A673 (cell line): ENCODE measurements at regions not wholly inside any gene's neighbourhood (a gene's known extent, or its start where the extent isn't known, plus 50 kb on each side); places are given as distances from the start of the nearest gene placed in this dataset.

ENCODE experiments used
- EZH2 ChIP-seq: fragments of 200-600 bp; sonication (generic); IDR thresholded peaks from 2 replicates; pipeline ENCODE4 v1.6.1; 2017; ENCODE audit warnings: borderline replicate concordance, low read depth, mild to moderate bottlenecking, mixed read lengths, antibody characterized with exemption, low read length; ENCODE audit not compliant: poor library complexity, severe bottlenecking
- TF ChIP-seq, protein P1 (sequence below): fragments of 300-800, 200-600 bp; sonication (generic); conservative IDR thresholded peaks from 2 replicates; pipeline ENCODE4 v1.5.1; 2017; ENCODE audit warnings: low read depth, mild to moderate bottlenecking, antibody characterized with exemption, low read length, moderate library complexity, mixed read lengths

DNA sequence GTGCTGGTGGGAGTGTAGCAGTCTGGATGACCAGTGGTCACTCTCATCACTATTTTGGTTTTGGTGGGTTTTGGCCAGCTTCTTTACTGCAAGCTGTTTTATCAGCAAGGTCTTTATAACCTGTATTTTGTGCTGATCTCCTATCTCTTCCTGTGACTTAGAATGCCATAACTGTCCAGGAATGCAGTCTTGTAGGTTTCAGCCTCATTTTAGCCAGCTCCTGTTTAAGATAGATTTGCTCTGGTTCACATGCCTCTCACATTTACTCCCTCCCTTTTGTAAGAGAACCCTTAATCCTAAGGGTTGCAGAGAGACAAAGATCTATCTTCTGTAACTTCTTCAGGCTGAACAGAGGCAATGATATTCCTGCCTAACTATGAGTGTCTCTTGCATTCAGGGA lies 51.2 kb upstream of the INHBA start:
- TF ChIP-seq, protein P1, sequence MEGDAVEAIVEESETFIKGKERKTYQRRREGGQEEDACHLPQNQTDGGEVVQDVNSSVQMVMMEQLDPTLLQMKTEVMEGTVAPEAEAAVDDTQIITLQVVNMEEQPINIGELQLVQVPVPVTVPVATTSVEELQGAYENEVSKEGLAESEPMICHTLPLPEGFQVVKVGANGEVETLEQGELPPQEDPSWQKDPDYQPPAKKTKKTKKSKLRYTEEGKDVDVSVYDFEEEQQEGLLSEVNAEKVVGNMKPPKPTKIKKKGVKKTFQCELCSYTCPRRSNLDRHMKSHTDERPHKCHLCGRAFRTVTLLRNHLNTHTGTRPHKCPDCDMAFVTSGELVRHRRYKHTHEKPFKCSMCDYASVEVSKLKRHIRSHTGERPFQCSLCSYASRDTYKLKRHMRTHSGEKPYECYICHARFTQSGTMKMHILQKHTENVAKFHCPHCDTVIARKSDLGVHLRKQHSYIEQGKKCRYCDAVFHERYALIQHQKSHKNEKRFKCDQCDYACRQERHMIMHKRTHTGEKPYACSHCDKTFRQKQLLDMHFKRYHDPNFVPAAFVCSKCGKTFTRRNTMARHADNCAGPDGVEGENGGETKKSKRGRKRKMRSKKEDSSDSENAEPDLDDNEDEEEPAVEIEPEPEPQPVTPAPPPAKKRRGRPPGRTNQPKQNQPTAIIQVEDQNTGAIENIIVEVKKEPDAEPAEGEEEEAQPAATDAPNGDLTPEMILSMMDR, result no peak
- TF ChIP-seq EZH2, result no peak
